ENCODE measurements at regions not wholly inside any gene's neighbourhood (a gene's known extent, or its start where the extent isn't known, plus 50 kb on each side); places are given as distances from the start of the nearest gene placed in this dataset.

DNA sequence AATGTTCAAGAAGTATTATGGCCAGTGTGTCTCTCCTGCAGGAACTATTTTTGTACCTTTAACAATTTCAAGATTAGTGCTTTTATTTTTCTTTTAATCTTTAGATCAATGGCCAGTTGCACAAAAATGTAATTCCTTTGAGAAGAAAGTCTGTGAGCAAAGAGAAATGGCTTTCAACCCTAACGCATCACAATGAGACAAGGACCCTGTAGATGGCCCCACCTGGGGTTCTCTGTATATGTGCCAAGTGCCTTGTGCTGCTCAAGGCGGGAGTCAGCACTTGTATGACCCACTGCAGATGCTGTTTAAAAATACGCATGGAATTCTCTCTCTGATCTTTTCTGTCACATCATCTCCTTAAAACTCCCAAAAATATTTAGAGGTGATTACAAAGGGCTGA lies 453.4 kb downstream of the OCA2 start:
- ChIA-PET CTCF (no interaction called here), POLR2A (no interaction called here)
- H3K4me1 ChIP-seq (ENCODE audit: control insufficient read depth, insufficient read depth, low read length) = no peaks in the 10 kb centered on the region
- no peaks in the 10 kb centered on the region for H3K36me3 ChIP-seq (ENCODE audit: control insufficient read depth in 2 of 2, insufficient read depth in 1 of 2, low read length in 2 of 2)
- no peak overlapping the region for H3K27ac ChIP-seq (ENCODE audit: extremely low read depth, low read depth, low read length)
- H3K4me3 ChIP-seq (ENCODE audit: low read depth, low read length) = no peak overlapping the region
- no peak for TF ChIP-seq HOXC10 (CRISPR knock-in tag; IDR thresholded peaks at IDR 0.05)
- no peak for TF ChIP-seq ZNF311 (tag by site-specific recombination; IDR thresholded peaks at IDR 0.05; ENCODE audit: borderline replicate concordance)
- TF ChIP-seq ZNF624 (tag by site-specific recombination; IDR thresholded peaks at IDR 0.05) = no peak
- TF ChIP-seq ZNF585B (tag by site-specific recombination; IDR thresholded peaks at IDR 0.05) = no peak
- no peak for TF ChIP-seq SALL2 (tag by site-specific recombination; IDR thresholded peaks at IDR 0.05; ENCODE audit: borderline replicate concordance)
- no peak for TF ChIP-seq HOXA7 (CRISPR knock-in tag; IDR thresholded peaks at IDR 0.05; ENCODE audit: borderline replicate concordance)
- no peak for TF ChIP-seq ZNF132 (tag by site-specific recombination; IDR thresholded peaks at IDR 0.05; ENCODE audit: borderline replicate concordance)
- no peak for TF ChIP-seq ZNF19 (tag by site-specific recombination; IDR thresholded peaks at IDR 0.05; ENCODE audit: low read depth)
- no peaks in the 10 kb centered on the region for H3K9me3 ChIP-seq (ENCODE audit: control insufficient read depth, insufficient read depth, low read depth, low read length)

DNA sequence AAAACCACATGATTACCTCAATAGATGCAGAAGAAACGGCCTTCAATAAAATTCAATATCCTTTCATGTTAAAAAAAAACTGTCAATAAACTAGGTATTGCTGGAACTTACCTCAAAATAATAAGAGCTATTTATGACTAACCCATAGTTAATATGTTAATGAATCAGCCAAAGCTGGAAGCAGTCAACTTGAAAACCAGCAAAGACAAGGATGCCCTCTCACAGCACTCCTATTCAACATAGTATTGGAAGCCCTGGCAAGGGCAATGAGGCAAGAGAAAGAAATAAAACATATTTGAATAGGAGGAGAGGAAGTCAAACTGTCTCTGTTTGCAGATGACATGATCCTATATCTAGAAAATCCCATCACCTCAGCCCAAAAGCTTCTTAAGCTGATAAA lies 456.1 kb downstream of the OCA2 start:
- no peak overlapping the region for H3K27ac ChIP-seq (ENCODE audit: extremely low read depth, low read depth, low read length)
- no peak for TF ChIP-seq ZNF792 (tag by site-specific recombination; IDR thresholded peaks at IDR 0.05)
- no peak for TF ChIP-seq ZNF146 (tag by site-specific recombination; IDR thresholded peaks at IDR 0.05)
- TF ChIP-seq ZNF701 (tag by site-specific recombination; IDR thresholded peaks at IDR 0.05) = no peak
- TF ChIP-seq, protein P1, sequence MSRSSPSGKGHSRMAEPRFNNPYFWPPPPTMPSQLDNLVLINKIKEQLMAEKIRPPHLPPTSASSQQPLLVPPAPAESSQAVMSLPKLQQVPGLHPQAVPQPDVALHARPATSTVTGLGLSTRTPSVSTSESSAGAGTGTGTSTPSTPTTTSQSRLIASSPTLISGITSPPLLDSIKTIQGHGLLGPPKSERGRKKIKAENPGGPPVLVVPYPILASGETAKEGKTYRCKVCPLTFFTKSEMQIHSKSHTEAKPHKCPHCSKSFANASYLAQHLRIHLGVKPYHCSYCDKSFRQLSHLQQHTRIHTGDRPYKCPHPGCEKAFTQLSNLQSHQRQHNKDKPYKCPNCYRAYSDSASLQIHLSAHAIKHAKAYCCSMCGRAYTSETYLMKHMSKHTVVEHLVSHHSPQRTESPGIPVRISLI (tag by site-specific recombination; IDR thresholded peaks at IDR 0.05) = no peak
- TF ChIP-seq RBAK (tag by site-specific recombination; IDR thresholded peaks at IDR 0.05) = no peak
- no peak for TF ChIP-seq ZFP3 (tag by site-specific recombination; IDR thresholded peaks at IDR 0.05; ENCODE audit: low read depth)
- TF ChIP-seq, protein P2, sequence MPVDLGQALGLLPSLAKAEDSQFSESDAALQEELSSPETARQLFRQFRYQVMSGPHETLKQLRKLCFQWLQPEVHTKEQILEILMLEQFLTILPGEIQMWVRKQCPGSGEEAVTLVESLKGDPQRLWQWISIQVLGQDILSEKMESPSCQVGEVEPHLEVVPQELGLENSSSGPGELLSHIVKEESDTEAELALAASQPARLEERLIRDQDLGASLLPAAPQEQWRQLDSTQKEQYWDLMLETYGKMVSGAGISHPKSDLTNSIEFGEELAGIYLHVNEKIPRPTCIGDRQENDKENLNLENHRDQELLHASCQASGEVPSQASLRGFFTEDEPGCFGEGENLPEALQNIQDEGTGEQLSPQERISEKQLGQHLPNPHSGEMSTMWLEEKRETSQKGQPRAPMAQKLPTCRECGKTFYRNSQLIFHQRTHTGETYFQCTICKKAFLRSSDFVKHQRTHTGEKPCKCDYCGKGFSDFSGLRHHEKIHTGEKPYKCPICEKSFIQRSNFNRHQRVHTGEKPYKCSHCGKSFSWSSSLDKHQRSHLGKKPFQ (tag by site-specific recombination; IDR thresholded peaks at IDR 0.05) = no peak
- no peak for TF ChIP-seq KLF7 (tag by site-specific recombination; IDR thresholded peaks at IDR 0.05; ENCODE audit: borderline replicate concordance)
- no peaks in the 10 kb centered on the region for H3K9me3 ChIP-seq (ENCODE audit: control insufficient read depth, insufficient read depth, low read depth, low read length)
- ChIA-PET CTCF (no interaction called here), POLR2A (no interaction called here)
- H3K4me1 ChIP-seq (ENCODE audit: control insufficient read depth, insufficient read depth, low read length) = no peaks in the 10 kb centered on the region
- no peaks in the 10 kb centered on the region for H3K36me3 ChIP-seq (ENCODE audit: control insufficient read depth in 2 of 2, insufficient read depth in 1 of 2, low read length in 2 of 2)
- H3K4me3 ChIP-seq (ENCODE audit: low read depth, low read length) = no peak overlapping the region

DNA sequence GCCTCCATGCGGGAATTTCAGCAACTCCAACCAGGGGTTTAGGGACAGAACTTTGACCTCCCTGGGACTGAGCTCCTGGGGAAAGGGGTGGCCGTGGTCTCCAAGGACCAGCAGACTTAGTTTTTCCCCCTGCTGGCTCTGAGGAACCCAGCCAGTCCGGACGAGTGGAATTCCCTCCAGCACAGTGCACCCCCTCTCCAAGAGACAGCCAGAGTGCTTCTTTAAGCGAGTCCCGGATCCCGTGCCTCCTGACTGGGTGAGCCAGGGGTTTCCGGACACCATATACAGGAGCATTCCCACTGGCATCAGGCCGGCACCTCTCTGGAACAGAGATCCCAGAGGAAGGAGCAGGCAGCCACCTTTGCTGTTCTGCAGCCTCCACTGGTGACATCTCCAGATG lies 459.5 kb downstream of the OCA2 start:
- Histone ChIP-seq H3K27ac (ENCODE audit: extremely low read depth, low read depth, low read length) (no peak overlapping the region), H3K4me1 (ENCODE audit: control insufficient read depth, insufficient read depth, low read length) (no peaks in the 10 kb centered on the region), H3K9me3 (ENCODE audit: control insufficient read depth, insufficient read depth, low read depth, low read length) (no peaks in the 10 kb centered on the region), H3K4me3 (ENCODE audit: low read depth, low read length) (no peak overlapping the region), H3K36me3 (ENCODE audit: control insufficient read depth in 2 of 2, insufficient read depth in 1 of 2, low read length in 2 of 2) (no peaks in the 10 kb centered on the region)
- POLR2A ChIA-PET = no interaction called here
- CTCF ChIA-PET = no interaction called here
- TF ChIP-seq ZNF76 (tag by site-specific recombination; IDR thresholded peaks at IDR 0.05; ENCODE audit: borderline replicate concordance, low read depth) (no peak), ZNF626 (tag by site-specific recombination; IDR thresholded peaks at IDR 0.05) (no peak), ZNF654 (tag by site-specific recombination; IDR thresholded peaks at IDR 0.05; ENCODE audit: low read depth) (no peak), ZFP37 (tag by site-specific recombination; IDR thresholded peaks at IDR 0.05) (no peak)

All from HEK293 (cell line).